HTR-8/SVneo (cell line): ENCODE measurements at regions not wholly inside any gene's neighbourhood (a gene's known extent, or its start where the extent isn't known, plus 50 kb on each side); places are given as distances from the start of the nearest gene placed in this dataset.

Experiments
- DNase-seq: peaks from one replicate; pipeline ENCODE4 v3.0.0; 2011; ENCODE audit warnings: low spot score, mixed read lengths; ENCODE audit not compliant: insufficient read length
- FAIRE-seq: peaks from 2 replicates; lab custom pipeline; 2011; peaks lifted over from hg19 to GRCh38; lab: Jason Lieb, UNC

DNA sequence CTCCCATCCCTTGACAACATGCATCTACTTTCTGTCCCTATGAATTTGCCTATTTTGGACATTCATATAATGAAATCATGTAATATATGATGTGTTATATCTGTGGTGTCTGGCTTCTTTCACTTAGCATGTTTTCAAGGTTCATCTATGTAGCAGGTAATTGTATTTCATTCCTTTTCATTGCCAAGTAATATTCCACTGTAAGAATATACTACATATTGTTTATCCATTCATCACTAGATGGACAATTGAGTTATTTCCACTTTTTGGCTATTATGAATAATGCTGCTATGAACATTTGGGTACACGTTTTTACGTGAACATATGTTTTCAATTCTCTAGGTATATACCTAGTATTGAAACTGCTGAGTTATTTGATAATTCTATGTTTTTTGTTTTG, 238.2 kb downstream of the PTEN start:
- no peak for FAIRE-seq
- no peak for DNase-seq

DNA sequence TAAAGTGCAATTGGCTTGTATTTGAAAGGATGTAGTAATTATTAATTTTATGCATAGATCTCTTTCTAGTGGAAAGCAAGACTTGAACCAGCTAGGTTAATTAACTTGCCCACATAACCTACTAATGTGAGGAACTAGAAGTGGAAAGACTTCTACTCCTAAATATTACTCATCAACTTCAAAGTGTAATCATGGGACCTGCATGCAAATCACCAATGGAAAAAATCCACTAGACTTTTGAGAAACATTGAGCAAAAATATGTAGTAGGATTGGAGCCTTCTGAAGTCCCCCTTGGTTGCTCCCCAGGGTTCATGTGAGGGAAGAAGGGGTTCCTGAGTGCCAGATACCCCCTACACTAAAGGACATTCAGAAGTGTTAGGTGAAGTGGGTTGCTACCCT, 240.2 kb downstream of the PTEN start:
- DNase-seq (no peak), FAIRE-seq (no peak)

DNA sequence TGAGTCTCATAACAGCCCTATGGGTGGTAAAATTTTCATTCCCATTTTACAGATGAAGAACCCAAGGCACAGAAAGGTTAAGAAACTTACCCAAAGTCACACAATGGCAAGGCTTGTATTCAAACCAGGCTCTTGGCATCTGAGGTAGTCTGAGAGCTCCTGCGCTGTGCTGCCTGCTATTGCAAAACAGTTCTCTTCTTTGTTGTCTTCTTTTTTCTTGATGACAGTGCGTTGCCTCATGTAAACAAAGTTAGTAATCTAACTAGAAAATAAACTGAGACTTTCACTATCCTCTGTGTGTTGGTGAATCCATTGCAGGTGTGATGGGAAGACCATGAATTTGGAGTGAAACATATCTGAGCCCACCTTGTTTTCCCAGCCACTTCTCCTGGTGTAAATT, 240.8 kb downstream of the PTEN start:
- FAIRE-seq: no peak

DNA sequence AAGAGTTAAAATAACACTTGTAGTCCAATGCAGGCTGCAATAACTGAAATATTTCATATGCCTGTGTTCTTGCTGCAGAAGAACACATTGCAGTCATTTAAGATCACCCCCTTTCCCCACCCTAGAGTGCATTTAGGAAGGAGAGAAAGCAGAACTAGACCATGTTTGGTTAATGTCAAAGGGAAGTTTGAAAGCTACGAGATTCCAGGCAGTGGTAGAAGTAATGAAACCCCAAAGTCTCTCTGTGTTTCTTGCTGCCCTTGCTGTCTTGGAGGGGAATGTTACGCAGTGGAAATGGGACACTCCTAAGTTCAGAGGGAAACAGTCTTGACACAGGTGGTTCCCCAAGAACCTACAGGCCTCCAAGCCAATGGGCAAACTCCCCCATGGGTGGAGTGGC, 242.9 kb downstream of the PTEN start:
- FAIRE-seq (no peak), DNase-seq (no peak)

More for the DNA sequence above, 240.8 kb downstream of the PTEN start:
- DNase-seq: no peak

DNA sequence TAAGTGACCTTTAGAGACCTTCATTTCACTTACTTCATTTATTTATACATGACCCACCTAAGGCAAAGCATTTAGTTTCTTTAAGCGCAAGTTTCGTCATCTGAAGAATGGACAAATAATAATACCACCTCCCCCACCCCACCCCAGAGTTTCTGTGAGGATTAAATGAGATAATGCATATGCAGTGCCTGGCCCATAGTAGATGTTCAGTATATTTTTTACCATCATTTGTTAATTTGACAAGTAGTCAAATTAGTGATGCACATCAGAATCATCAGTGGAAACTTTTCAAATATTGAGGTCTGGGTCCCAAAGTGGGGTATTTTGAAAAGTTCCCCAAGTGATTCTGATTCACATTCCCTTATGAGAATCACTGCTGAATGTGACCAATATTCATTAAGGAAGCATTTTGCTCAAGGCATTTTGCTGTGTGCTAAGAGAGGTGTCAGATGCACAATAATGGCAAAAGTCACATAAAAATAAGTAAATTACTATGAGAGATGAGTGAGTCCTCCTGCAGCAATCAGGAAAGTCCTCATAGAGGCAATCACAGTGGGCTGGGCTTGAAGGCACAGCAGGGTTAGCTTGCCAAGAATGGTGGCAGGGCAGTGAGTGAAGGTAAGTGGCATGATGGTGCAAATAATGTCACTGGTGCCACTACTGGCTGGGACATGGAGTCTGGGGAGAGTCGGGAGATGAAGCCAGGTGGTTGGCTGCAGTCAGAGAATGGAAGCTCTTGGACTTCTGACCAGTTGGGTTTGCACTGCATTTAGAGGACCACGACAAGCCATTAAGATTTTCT, 244.1 kb downstream of the PTEN start:
- DNase-seq (no peak), FAIRE-seq (no peak)

DNA sequence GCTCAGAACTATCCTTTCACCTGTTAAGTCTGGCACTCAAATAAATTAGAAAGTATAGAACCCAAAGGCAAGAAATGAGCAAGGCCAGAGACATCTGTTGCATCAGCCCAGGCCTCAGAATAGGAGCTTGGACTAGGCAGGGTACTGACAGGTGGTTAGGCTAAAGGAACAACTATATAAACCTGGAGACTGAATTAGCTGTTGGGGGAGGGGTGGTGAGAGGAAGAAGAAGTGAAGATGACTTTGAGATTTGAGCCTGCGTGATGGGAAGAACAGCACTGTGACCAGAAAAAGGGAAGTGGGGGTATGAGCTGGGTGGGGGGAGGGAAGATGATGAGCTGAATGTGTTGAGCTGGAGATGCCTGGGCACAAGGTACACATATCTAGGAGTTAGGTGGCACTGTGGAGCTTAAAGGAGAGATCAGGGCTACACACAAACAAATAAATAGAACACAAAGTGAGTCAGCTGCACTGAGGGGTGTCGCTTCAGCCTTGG, 244.7 kb downstream of the PTEN start:
- FAIRE-seq (no peak), DNase-seq (no peak)

DNA sequence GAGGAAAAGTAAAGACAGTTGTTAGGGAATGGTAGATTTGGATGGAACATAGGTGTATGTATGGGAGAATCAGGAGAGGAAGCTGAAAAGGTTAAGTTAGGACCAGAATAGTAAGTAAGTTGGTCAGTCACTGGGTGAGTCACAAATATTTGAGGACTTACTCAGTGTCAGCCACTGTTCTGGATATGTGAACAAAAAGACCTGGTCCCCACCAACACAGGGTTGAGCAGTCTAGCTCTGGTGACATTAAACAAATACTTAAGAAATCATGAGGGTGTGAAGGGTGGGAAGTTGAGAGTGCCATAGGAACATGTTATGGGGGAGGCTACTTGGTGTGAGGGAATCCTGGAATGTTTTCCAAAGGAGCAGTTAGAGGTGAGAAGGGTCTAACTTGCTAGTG, 246.9 kb downstream of the PTEN start:
- no peak for FAIRE-seq
- peak; percentile 21 for DNase-seq

DNA sequence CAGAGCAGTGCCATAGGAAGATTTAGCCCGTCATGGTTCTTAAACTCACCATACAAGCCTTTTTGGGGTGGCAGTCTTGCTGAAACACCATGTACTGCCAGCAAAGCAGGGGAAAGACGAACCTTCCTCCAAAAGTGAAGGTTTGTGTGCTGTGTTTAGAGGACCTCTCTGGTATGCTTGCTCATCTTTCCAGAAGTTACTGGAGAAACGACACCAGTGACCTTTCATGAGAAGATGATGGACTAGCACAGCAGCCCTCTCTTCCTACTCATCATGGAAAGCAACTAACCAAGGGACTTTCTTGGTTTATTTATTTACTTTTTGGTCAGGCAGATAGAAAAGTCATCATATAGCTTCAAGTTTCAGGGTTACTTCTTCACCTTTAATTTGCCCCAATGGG, 247.4 kb downstream of the PTEN start:
- FAIRE-seq (no peak), DNase-seq (no peak)

DNA sequence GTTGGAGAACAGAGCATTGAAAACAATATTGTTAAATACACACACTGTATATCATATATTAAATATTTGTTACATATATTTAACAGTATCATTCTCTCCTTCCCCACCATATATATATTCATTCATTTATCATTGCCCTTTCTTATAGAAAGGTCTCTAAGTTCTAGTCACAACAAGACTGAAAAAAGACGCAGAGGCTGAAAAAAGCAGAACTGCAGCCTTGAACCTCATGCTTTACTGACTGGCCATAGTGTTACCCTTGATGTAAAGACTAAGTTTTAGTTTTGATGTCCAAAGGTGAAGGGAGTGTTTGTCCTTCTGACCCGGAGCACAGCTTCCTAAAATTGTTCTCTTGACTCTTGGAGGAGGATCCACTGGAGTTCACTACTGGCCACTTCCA, 247.9 kb downstream of the PTEN start:
- no peak for DNase-seq
- FAIRE-seq: no peak

DNA sequence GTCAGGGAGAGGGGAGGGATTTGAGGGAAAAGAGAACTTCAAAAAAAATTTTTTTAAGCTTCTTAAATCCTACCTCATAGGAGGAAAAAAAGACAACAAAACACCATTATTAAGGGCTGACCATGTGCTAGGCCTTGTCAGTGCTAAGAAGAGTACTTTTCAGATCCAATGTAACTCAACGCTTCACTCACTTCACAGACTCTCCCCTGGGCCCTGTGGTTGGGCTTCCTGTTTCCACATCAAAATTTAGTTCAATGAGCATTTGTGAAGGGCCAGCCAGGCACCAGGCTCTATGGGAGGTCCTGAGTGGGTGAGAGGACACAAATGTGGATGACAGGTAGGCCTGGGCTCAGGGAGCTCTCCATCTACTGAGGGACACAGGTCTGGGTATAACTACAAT, 249.8 kb downstream of the PTEN start:
- no peak for FAIRE-seq
- DNase-seq: no peak

DNA sequence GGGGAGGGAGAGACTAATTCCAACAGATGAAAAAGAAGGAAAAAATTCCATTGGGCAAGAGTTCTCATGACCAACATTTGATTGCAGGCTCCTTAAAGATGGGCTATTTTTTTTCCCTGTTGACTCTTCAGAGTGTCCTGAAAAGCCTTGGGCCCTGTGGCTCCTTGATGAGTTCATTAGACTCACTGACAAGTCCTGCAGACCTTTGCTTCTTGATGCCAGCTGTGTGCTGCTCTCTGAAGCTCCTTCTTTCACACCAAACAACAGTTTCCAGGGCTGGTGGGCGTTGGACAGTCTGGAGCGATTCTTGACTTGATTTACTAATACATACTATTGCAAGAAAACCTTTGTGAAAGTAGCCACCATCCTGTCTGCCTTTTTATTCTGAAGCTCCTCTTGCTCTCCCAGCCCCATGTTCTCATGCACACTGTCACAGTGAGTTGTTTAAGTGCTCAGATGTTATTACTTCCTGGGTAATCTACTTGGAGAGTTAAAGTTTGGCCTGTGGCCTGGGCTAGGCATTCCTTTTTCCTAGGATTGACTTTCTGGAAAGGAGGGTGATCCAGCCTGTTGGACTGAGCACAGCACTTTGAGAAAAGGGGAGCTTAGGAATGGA, 250.3 kb downstream of the PTEN start:
- no peak for FAIRE-seq
- DNase-seq: no peak

DNA sequence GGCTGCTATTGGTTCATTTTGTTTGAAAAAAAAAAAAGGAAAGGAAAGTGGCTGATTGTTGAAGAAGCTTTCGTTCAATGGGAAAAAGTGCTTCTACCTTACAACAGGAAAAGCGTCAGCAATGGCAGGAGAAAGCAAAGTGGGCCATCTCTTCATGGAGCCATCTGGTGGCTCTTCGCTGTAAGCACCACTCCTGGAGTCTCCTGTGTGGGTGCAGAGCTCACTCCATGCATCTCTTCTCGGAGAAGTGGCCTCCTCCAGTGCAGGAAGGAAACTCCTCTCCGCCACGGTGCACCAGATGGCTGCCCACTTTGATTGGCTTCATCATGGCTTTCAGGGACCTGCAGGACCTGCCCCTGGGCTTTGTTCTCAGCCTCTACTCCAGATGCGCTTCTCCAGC, 250.9 kb downstream of the PTEN start:
- FAIRE-seq: no peak
- DNase-seq: peak; percentile 57

DNA sequence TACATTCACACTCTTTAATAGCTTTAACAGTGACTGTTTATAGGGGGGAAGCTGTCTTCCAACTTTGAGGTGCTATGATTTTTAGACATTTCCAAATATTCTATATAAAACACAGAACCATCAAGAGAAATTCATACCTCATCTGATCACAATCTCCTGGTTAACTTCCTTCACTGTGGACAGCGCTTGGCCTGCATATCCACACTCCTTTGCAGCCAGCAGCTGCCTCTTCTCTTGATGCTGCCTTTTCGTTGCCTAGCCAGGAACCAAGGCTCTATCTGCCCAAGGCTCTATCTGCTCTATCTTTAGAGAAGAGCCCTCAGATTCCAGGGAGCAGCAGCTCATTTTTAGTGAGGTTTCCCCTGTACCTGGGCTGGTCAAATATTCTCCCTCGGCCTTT, 252.0 kb downstream of the PTEN start:
- no peak for FAIRE-seq
- DNase-seq: no peak

DNA sequence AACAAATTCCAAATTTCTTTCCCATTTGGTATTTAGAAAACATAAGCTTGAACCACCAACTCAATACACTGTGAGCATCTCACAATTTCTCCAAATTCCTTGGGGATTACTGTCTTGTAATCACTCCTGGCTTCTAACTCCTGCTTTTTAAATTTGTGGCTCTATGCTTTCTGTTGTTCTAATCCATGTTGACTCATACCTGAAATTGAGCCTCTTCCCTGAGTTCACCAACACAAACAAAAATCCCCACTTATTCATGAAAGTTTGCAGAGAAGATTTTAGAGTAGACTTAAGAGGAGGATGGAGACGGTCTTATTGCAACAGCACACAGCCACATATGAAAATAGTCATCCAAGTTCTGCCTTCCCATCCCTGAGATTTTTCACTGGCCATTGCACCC, 252.5 kb downstream of the PTEN start:
- DNase-seq: no peak
- no peak for FAIRE-seq

DNA sequence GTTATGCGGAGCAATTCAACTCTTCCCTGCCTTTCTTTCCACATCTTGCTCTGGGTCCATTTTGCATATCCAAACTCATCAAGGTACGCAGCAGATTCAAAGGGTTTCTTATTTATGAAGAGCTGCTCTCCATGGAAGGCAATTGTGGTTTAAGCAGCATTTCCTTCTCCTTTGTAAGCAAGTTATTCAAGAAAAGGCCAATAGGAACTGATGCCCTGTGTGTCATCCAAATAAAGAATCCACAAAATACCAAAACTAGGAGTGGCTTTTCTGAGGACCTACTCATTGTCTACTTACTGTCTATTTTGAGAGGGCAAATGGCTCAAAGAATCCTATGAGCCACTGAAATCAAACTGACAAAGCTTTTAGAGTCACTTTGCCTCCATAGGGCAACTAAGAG, 253.1 kb downstream of the PTEN start:
- DNase-seq (no peak), FAIRE-seq (no peak)

DNA sequence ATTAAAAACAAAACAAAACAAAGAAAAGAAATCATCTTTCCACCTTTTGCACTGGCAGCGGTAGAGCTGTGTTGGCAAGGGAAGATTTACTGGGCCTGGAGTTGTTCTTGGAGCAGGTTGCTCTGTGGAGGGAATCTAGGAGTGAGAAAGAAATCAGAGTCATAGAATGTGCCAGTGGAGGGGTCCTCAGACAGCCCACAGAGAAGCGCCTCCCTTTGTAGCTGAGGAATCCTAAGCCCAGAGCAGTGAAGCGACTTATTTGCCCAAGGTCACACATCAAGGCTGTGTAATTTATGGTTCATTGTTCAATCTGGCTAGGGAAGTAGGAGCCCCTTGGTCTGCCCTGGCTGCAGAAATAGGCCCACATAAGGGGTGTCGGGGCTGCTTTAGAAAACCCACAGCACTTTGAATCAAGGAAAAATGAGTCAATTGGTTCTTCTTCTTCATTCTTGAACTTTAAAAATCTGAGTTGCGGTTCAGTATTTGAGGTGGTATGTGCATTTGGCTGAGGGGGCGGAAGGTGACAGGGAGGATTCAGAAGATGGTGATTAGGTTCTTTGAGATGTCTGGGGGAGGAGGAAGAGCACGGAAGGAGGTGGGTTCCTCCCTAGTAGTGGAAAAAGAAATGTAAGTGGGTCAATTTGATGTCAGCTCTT, 253.7 kb downstream of the PTEN start:
- DNase-seq (no peak), FAIRE-seq (no peak)

DNA sequence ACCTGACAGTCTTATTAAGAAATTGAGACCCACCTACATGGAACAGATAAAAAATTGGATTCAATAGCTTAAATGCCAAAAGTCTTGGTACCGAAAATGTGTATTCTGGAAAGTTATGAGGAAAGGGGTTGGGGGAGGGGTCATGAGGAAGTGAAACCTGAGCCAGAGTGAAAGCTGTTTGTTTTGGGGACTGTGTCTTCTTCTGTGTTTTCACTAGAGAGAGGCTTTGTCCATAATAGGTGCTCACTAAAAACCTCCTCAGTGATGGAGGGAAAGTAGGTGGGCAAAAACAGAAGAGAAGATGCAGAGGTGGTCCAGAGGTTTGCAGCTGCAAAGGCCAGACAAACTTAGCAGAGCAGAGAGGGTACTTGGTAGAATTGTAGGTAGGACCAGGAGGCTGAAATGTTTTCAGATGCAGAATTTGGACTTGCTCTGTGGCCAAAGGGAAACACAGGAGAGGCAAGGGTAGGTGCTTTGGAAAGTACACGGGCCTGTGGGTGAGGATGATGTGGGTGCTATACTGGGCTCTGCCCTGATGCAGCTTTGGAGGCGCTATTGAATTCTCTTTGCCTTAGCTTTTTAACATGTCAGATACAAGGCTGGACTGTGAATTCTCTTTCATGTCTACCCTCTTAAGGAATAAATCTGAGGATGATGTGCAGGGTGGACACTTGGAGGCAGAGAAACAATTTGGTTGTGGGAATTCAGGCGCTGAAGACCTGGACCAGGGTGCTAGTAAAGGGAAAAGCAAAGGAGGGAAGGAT, 254.6 kb downstream of the PTEN start:
- FAIRE-seq: no peak
- DNase-seq: no peak

DNA sequence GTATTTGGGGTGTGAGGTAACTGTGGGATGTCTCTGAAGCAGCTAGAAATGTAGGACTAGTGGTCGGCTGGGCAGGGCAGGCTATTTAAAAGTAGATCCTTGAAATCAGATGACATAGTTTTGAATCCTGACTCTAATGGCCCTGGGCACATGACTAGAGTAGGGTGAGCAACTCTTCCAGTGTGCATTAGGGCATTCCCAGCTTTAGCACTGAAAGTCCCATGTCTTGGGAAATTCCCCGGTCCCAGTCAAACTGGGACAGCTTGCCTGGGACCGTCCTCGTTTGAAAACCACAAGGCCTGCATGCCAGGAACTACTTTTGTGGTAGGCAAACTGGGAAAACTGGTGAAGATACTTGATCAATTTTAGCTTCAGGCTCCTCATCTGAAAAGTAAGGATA, 255.3 kb downstream of the PTEN start:
- FAIRE-seq (no peak), DNase-seq (no peak)

DNA sequence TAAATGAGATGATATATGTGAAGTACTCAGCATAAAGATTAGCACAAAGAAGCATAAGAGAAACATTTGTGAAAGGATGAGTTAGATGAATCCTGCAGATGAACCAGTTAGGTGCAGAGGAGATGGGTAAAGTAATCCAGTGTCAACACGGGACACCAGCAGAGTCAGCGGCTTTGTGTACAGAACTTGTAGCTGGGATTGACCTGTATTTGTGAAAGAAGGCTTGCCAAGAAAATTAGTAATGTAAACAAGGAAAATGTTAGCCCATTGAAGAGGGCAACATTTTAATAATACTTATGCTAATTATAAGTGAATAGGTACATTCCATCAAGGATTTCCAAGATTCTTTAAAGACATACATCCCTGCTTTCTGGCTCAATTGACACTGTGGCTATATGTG, 255.7 kb downstream of the PTEN start:
- FAIRE-seq (no peak), DNase-seq (no peak)

DNA sequence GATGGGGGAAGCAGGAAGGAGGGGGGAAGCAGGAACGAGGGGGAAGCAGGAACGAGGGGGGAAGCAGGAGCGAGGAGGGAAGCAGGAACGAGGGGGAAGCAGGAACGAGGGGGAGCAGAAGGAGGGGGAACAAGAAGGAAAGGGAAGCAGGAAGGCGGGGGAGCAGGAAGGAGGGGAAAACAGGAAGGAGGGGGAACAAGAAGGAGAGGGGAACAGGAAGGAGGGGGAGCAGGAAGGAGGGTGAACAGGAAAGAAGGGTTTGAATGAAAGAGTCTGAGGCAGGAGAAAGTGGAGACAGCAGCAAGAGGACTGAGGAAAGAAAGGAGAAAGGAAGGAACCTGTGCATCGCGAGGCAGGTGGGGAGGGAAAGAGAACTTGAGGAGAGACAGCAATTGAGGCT, 256.6 kb downstream of the PTEN start:
- FAIRE-seq (no peak), DNase-seq (no peak)
